ENCODE measurements at regions not wholly inside any gene's neighbourhood (a gene's known extent, or its start where the extent isn't known, plus 50 kb on each side); places are given as distances from the start of the nearest gene placed in this dataset.

GRCh38 chr12:84805474-84805858 is 107.1 kb downstream of the SLC6A15 start:
- Histone ChIP-seq H3K4me2 (ENCODE audit: insufficient read depth in 1 of 2, low read depth in 2 of 2, low read length in 2 of 2) (no peak overlapping the region), H3K27ac (ENCODE audit: low read depth, low read length) (no peak overlapping the region), H2BK15ac (ENCODE audit: low read length) (no peak overlapping the region), H3K4me1 (replicated peaks in 1 of 4; ENCODE audit: control insufficient read depth in 3 of 4, insufficient read depth in 4 of 4, low read length in 3 of 4) (peaks cover 0 to 6% (median 6%) of the 10 kb centered on the region in 4 experiments; a peak in 4 of 7 replicates), H2BK120ac (replicated peaks; ENCODE audit: low read depth, low read length) (no peak overlapping the region), H2BK20ac (ENCODE audit: low read length) (no peak overlapping the region), H3K36me3 (ENCODE audit: control insufficient read depth in 2 of 4, insufficient read depth in 4 of 4, low read length in 3 of 4) (no peaks in the 10 kb centered on the region), H3K4me3 (ENCODE audit: extremely low read depth in 1 of 4, insufficient read depth in 2 of 4, low read depth in 3 of 4, low read length in 4 of 4) (no peak overlapping the region), H3K18ac (ENCODE audit: extremely low read depth, low read length) (no peak overlapping the region), H3K27me3 (replicated peaks in 1 of 4; ENCODE audit: control insufficient read depth in 3 of 4, extremely low read depth in 1 of 4, insufficient read depth in 3 of 4, low read length in 3 of 4) (peaks cover 30 to 55% (median 43%) of the 10 kb centered on the region in 4 experiments), H3K9ac (replicated peaks in 1 of 4; ENCODE audit: extremely low read depth in 1 of 4, low read depth in 3 of 4, low read length in 3 of 4) (no peak overlapping the region), H3K4ac (replicated peaks; ENCODE audit: insufficient read length, low read depth, low read length) (no peak overlapping the region), H4K5ac (ENCODE audit: insufficient read length, low read depth, low read length) (no peak overlapping the region), H4K8ac (ENCODE audit: extremely low read depth, insufficient read depth, low read length) (no peak overlapping the region), H3K9me3 (ENCODE audit: insufficient read depth in 2 of 2, low read depth in 1 of 2, low read length in 1 of 2) (no peaks in the 10 kb centered on the region), H4K20me1 (replicated peaks in 1 of 2; ENCODE audit: control insufficient read depth in 1 of 2, insufficient read depth in 2 of 2, low read length in 2 of 2) (peaks cover 0 to 5% of the 10 kb centered on the region in 2 experiments), H3K79me1 (ENCODE audit: low read depth, low read length) (no peaks in the 10 kb centered on the region), H3K23me2 (ENCODE audit: low read depth, low read length) (no peaks in the 10 kb centered on the region), H4K91ac (replicated peaks; ENCODE audit: insufficient read length, low read length) (no peak overlapping the region), H2BK5ac (ENCODE audit: low read depth, low read length) (no peak overlapping the region), H2BK12ac (ENCODE audit: low read depth, low read length) (no peak overlapping the region), H3K79me2 (ENCODE audit: control insufficient read depth in 1 of 2, insufficient read depth in 2 of 2, low read length in 2 of 2) (no peaks in the 10 kb centered on the region), H3K56ac (replicated peaks; ENCODE audit: insufficient read length, low read depth, low read length) (no peak overlapping the region), H2AFZ (ENCODE audit: low read length) (no peak overlapping the region), H3K23ac (ENCODE audit: insufficient read length) (no peak overlapping the region), H3K14ac (ENCODE audit: insufficient read length) (no peak overlapping the region), H2AK5ac (ENCODE audit: low read depth, low read length) (no peak overlapping the region)
- ChIA-PET CTCF (ENCODE audit: partially characterized antibody) (no interaction called here), POLR2A (ENCODE audit: partially characterized antibody) (no interaction called here)
- FAIRE-seq = peak; percentile 96
- DNase-seq (ENCODE audit: low read depth in 1 of 2, low spot score in 2 of 2) = peak in 1 of 2 experiments; percentile 27
- 4% methylated on average over 2 of the region's 2 CpGs; no CpG with 5 or more reads in 1 of the 2 experiments for WGBS, 2 experiments (ENCODE audit: extremely low coverage in 1 of 2, insufficient coverage in 1 of 2, insufficient read length in 1 of 2, insufficient replicate concordance in 2 of 2, low coverage in 1 of 2, low lambda C conversion rate in 2 of 2, missing lambda C conversion rate in 1 of 2)
- TF ChIP-seq SRF (IDR thresholded peaks at IDR 0.05; ENCODE audit: low read depth, low read length) (no peak), EZH2 (IDR thresholded peaks at IDR 0.05; ENCODE audit: low read depth, low read length, severe bottlenecking) (no peak), TCF12 (IDR thresholded peaks at IDR 0.05; ENCODE audit: low read depth, low read length) (peak; percentile 89), E2F6 (IDR thresholded peaks at IDR 0.05) (no peak), CREB1 (IDR thresholded peaks at IDR 0.05) (no peak), POLR2A (IDR thresholded peaks at IDR 0.05; ENCODE audit: control extremely low read depth in 1 of 2, low read depth in 2 of 2, low read length in 2 of 2) (no peak), KDM4A (IDR thresholded peaks at IDR 0.05; ENCODE audit: low read depth, low read length, severe bottlenecking) (no peak), GTF2F1 (IDR thresholded peaks at IDR 0.05; ENCODE audit: borderline replicate concordance, low read depth, low read length) (no peak), SUZ12 (IDR thresholded peaks at IDR 0.05; ENCODE audit: low read length) (no peak), SP4 (IDR thresholded peaks at IDR 0.05; ENCODE audit: low read length) (no peak), JUN (IDR thresholded peaks at IDR 0.05; ENCODE audit: low read depth, low read length) (no peak), TEAD4 (IDR thresholded peaks at IDR 0.05; ENCODE audit: low read depth, low read length) (peak; percentile 94), HDAC2 (IDR thresholded peaks at IDR 0.05; ENCODE audit: borderline replicate concordance in 1 of 2, low read depth in 2 of 2, low read length in 2 of 2) (peak in 1 of 2 experiments; percentile 49; a peak in 1 of 4 replicates), NANOG (IDR thresholded peaks at IDR 0.05; ENCODE audit: insufficient read depth, low read depth, low read length, poor library complexity, severe bottlenecking) (peak; percentile 68), RFX5 (IDR thresholded peaks at IDR 0.05; ENCODE audit: borderline replicate concordance, low read depth, low read length) (no peak)

All from H1 (cell line).